Vagina (tissue), 2 donors: ENCODE measurements at regions not wholly inside any gene's neighbourhood (a gene's known extent, or its start where the extent isn't known, plus 50 kb on each side); places are given as distances from the start of the nearest gene placed in this dataset.
"Not testable (repeated sequence)": the region's sequence is repeated elsewhere in the genome, so short reads cannot be mapped to it uniquely, and the experiment has no call there.

Experiments used
- DNase-seq, 2 donors: peaks; one replicate each; pipeline ENCODE4 v3.0.0-alpha.2; 2017; ENCODE audit errors: extremely low spot score in 2 of 2
- H3K27ac ChIP-seq: fragments of 200-600 bp; sonication (generic); one replicate; pipeline ENCODE4 v1.5.1; 2019
- H3K27me3 ChIP-seq: fragments of 200-600 bp; sonication (generic); one replicate; pipeline ENCODE4 v1.5.1; 2019
- H3K36me3 ChIP-seq, 2 donors: fragments of 200-600 bp; sonication (generic); one replicate each; pipeline ENCODE4 v1.5.1; 2017 to 2019
- H3K4me1 ChIP-seq: fragments of 200-600 bp; sonication (generic); one replicate; pipeline ENCODE4 v1.5.1; 2019
- H3K4me3 ChIP-seq, 2 donors: fragments of 200-600 bp; sonication (generic); 1 replicate in 1 of 2; 2 replicates in 1 of 2; pipeline ENCODE4 v1.5.1; 2016 to 2019
- H3K9me3 ChIP-seq: fragments of 200-600 bp; sonication (generic); one replicate; pipeline ENCODE4 v1.5.1; 2019
- POLR2A ChIP-seq, 2 donors: fragments of 450-650 bp; IDR thresholded peaks; one replicate each; pipeline ENCODE4 v1.6.1; 2017; ENCODE audit warnings: antibody characterized with exemption in 2 of 2, mild to moderate bottlenecking in 2 of 2, moderate library complexity in 2 of 2
- POLR2AphosphoS5 ChIP-seq, 2 donors: sonication (generic); formaldehyde crosslinking; IDR thresholded peaks; one replicate each; pipeline ENCODE4 v1.9.0; 2017; ENCODE audit warnings: antibody characterized with exemption in 2 of 2, mild to moderate bottlenecking in 2 of 2, low read depth in 1 of 2; ENCODE audit not compliant: insufficient read depth in 1 of 2
- intact Hi-C: fragments of 100-400 bp; cut with DNase I; formaldehyde crosslinking; loops from one replicate; pipeline ENCODE4 v1.15.1; 2023
- TF ChIP-seq, protein P1 (sequence below), 3 experiments: fragments of 450-650 bp in 2 of 3; fragments of 200-600 bp in 1 of 3; sonication (generic) in 1 of 3; IDR thresholded peaks; one replicate each; pipeline ENCODE4 v1.5.1; 2017 to 2019; ENCODE audit warnings: antibody characterized with exemption in 3 of 3, mild to moderate bottlenecking in 2 of 3, moderate library complexity in 2 of 3

DNA sequence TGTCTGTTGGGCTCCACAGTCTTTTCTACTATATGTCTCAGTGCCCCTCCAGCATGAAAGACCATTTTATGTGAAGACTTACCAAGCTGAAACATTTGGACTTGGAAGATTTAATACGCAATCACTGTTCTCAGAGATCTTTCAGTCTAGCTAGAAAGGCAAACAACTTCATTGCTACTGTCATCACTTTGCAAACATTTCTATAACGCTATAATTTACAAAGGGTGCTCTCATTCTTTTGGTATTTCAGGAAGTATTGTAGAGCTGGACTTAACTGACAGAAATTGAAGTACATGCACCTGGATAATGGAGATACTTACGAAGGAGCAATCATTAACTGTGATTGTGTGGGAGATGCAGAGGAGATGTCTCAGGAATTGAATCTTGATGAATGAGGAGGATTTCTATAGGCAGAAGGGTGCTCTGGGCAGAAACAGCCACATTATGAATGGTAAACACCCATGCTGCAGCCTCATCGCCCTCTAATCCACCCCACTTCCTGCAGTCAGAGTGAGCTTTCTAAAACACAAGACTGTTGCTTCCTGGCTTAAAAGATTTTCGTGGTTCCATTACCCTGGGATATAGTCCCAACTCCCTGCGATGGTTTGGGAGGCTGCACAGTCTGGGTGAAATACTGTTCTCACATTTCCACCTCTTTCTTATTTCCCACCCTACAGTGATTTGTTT lies 75.1 kb upstream of the GNG12 start:
- H3K9me3 ChIP-seq: no peaks in the 10 kb centered on the region
- intact Hi-C loops: no loop called here
- H3K4me3 ChIP-seq: no peak overlapping the region
- H3K36me3 ChIP-seq: no peaks in the 10 kb centered on the region
- no peak for DNase-seq
- no peaks in the 10 kb centered on the region for H3K4me1 ChIP-seq
- no peak for TF ChIP-seq POLR2A (IDR thresholded peaks at IDR 0.05)
- TF ChIP-seq, protein P1, sequence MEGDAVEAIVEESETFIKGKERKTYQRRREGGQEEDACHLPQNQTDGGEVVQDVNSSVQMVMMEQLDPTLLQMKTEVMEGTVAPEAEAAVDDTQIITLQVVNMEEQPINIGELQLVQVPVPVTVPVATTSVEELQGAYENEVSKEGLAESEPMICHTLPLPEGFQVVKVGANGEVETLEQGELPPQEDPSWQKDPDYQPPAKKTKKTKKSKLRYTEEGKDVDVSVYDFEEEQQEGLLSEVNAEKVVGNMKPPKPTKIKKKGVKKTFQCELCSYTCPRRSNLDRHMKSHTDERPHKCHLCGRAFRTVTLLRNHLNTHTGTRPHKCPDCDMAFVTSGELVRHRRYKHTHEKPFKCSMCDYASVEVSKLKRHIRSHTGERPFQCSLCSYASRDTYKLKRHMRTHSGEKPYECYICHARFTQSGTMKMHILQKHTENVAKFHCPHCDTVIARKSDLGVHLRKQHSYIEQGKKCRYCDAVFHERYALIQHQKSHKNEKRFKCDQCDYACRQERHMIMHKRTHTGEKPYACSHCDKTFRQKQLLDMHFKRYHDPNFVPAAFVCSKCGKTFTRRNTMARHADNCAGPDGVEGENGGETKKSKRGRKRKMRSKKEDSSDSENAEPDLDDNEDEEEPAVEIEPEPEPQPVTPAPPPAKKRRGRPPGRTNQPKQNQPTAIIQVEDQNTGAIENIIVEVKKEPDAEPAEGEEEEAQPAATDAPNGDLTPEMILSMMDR (IDR thresholded peaks at IDR 0.05): no peak
- no peak overlapping the region for H3K27ac ChIP-seq
- H3K27me3 ChIP-seq: no peaks in the 10 kb centered on the region

- H3K36me3 ChIP-seq, H3K27ac ChIP-seq, H3K9me3 ChIP-seq, H3K4me1 ChIP-seq, DNase-seq, H3K27me3 ChIP-seq, H3K4me3 ChIP-seq, intact Hi-C loops: not testable (repeated sequence)
These were observed 74.2 kb upstream of the GNG12 start for GRCh38 chr1:67907467-67907866.

- H3K36me3 ChIP-seq, H3K4me1 ChIP-seq, intact Hi-C loops, H3K27ac ChIP-seq, H3K9me3 ChIP-seq, H3K27me3 ChIP-seq, DNase-seq, H3K4me3 ChIP-seq: not testable (repeated sequence)
These were observed 72.7 kb upstream of the GNG12 start for GRCh38 chr1:67906015-67906414.

DNA sequence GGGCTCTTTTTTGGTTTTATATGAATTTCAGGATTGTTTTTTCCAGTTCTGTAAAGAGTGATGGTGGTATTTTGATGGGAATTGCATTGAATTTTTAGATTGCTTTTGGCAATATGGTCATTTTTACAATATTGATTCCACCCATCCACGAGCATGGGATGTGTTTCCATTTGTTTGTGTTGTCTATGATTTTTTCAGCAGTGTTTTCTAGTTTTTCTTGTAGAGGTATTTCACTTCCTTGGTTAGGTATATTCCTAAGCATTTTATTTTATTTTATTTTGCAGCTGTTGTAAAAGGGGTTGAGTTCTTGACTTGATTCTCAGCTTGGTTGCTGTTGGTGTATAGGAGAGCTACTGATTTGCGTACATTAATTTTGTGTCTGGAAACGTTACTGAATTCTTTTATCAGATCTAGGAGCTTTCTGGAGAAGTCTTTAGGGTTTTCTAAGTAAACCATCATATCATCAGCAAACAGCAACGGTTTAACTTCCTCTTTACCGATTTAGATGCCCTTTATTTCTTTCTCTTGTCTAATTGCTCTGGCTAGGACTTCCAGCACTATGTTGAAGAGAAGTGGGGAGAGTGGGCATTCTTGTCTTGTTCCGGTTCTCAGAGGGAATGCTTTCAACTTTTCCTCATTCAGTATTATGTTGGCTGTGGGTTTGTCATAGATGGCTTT lies 69.4 kb upstream of the GNG12 start:
- intact Hi-C loops, H3K4me3 ChIP-seq, DNase-seq, H3K27ac ChIP-seq, H3K4me1 ChIP-seq, H3K27me3 ChIP-seq, H3K9me3 ChIP-seq, H3K36me3 ChIP-seq: not testable (repeated sequence)

- no peak overlapping the region for H3K27ac ChIP-seq
- no peaks in the 10 kb centered on the region for H3K4me1 ChIP-seq
- H3K36me3 ChIP-seq: no peaks in the 10 kb centered on the region
- no peak for DNase-seq
- H3K27me3 ChIP-seq: no peaks in the 10 kb centered on the region
- intact Hi-C loops: no loop called here
- H3K9me3 ChIP-seq: no peaks in the 10 kb centered on the region
- no peak for TF ChIP-seq POLR2A (IDR thresholded peaks at IDR 0.05)
- TF ChIP-seq, protein P1 (IDR thresholded peaks at IDR 0.05): no peak
- no peak for TF ChIP-seq POLR2AphosphoS5 (IDR thresholded peaks at IDR 0.05; ENCODE audit: insufficient read depth in 1 of 2, low read depth in 1 of 2)
- no peak overlapping the region for H3K4me3 ChIP-seq
These were observed 64.9 kb upstream of the GNG12 start for GRCh38 chr1:67898033-67898726.

DNA sequence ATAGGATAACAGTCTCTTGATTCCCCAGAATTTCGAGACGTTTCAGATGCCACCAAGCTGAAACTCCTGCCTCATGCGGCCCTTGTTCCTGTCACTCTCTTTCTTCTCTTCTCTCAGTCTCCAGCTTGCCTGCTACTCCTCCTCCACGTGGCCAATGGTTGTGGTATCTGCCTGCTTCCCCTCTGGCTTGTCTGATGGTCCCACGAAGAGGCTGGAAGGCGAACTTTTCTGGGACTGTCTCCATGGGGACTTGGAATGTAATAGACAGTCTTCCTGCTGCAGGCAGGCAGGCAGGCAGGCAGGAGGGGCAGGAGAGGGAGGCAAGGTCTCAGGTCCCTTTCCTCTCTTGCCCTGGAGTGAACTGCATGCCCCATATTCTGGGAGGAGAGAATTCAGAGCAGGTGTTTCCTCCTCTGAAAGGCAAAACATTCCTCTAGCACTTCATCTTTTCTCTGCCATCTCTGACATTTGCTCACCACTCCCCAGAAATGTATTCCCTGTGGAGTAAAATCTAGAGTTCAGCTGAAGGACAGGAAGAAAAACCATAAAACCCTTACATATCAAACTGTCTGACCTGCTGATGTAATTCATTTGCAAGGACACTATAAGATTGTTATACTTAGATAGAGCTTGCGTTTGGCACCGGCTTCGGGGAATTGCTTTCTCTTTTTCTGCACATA lies 64.1 kb upstream of the GNG12 start:
- no peaks in the 10 kb centered on the region for H3K9me3 ChIP-seq
- no peaks in the 10 kb centered on the region for H3K36me3 ChIP-seq
- DNase-seq: no peak
- TF ChIP-seq POLR2A (IDR thresholded peaks at IDR 0.05) (no peak), POLR2AphosphoS5 (IDR thresholded peaks at IDR 0.05; ENCODE audit: insufficient read depth in 1 of 2, low read depth in 1 of 2) (no peak)
- TF ChIP-seq, protein P1 (IDR thresholded peaks at IDR 0.05): no peak
- no peak overlapping the region for H3K27ac ChIP-seq
- no peaks in the 10 kb centered on the region for H3K4me1 ChIP-seq
- H3K4me3 ChIP-seq: no peak overlapping the region
- intact Hi-C loops: no loop called here
- H3K27me3 ChIP-seq: no peaks in the 10 kb centered on the region
